ENCODE measurements at regions not wholly inside any gene's neighbourhood (a gene's known extent, or its start where the extent isn't known, plus 50 kb on each side); places are given as distances from the start of the nearest gene placed in this dataset.
A peak's percentile ranks its signal among the peaks of the same experiment; 100 is the strongest.

GRCh38 chr12:39043424-39043822 lies 138.0 kb upstream of the CPNE8 start:
- DNase-seq, result no peak

DNA sequence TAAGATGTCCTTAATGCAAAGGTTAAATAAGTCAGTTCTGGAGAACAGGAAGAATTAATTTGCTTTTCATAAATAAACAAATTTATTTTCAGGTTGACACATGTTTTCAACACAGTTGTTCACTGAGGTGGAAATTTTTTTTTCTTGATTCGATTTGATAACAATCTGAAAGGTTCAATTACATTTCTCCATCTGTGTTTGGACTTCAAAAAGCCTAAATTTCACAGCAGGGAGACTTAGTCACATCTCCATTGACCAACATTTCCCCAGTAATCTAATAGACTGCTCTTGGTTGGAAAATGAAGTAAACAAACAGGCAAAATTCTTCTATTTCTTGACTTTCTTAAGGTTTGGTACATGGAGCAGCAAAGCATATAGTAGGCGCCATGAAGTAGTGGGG lies 134.9 kb upstream of the CPNE8 start:
- no peak for DNase-seq

DNA sequence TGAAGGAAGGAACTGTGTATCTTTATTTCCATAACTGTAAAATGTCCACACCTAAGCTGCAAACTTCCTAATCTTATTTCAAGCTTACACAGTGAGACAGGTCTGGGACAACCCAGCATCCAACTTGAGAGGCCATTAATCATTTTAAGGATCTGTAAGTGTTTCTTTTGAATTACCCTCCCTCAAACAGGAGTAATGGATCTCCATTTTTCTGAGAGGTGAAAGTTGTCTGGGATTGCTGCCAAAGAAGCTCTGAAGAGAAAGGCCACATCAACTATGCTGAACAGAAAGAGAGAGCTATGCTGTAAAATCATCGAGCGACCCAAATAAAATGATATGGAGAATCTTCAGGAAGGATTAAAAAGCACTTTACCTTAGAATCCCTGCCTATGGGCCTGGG lies 131.7 kb upstream of the CPNE8 start:
- no peak for DNase-seq

- DNase-seq, result no peak
Measured at GRCh38 chr12:39036105-39036504, 130.7 kb upstream of the CPNE8 start.

GRCh38 chr12:39033782-39034181 lies 128.4 kb upstream of the CPNE8 start:
- DNase-seq, result peak; percentile 2

DNA sequence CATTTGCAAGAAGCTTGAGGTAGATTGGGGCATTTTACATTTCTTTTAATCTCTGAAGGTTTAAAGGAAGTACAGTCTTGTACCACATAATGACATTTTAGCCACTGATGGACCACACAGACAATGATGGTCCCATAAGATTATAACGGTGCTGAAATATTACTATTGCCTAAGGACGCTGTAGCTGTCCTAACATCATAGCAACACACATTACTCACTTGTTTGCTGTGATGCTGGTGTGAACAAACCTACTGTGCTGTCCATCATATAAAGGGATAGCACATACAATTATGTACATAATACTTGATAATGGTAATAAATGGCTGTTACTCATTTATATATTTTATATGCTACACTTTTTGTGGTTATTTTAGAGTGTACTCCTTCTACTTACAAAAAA lies 127.1 kb upstream of the CPNE8 start:
- DNase-seq, result no peak

DNA sequence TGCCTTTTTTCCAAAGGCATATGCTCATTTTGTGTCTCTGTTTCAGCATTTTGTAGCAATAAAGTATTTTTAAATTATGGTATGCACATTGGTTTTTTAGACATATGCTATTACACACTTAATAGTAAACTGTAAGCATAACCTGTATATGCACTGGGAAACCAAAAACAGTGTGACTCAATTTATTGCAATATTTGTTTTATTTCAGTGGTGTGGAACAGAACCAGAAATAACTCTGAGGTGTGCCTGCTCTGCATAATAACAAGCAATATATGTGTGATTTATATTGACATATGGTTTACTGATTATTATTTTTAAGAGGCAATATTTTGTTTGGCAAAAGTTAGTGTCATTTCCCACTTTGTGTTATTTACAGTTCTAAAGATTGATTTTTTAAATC lies 126.6 kb upstream of the CPNE8 start:
- DNase-seq, result no peak

GRCh38 chr12:39028382-39028781 lies 123.0 kb upstream of the CPNE8 start:
- no peak for DNase-seq

- no peak for DNase-seq
Measured at GRCh38 chr12:39012870-39013269, 107.5 kb upstream of the CPNE8 start.

- no peak for DNase-seq
Measured at GRCh38 chr12:39011166-39011565, 105.8 kb upstream of the CPNE8 start.

DNA sequence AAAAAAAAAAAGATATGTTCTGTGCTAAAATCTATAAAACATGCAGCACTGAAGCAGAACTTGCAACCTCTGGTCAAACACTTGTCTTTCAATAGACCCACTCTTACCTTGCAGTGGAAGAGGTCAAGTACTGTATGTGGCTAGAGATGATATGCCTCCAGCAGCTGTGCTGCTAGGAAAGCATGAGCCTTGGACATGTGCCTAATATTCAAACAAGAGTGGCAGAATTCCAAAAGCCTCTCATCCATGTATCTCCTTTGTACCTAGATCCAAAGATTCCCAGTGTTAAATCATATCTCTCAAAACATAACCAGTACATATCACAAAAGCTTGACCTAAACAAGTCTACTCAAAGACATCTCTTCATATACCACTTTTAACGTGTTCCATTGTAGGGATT lies 105.0 kb upstream of the CPNE8 start:
- no peak for DNase-seq

- no peak for DNase-seq
Measured at GRCh38 chr12:39007619-39008018, 102.2 kb upstream of the CPNE8 start.

- DNase-seq, result no peak
Measured at GRCh38 chr12:39006286-39006685, 100.9 kb upstream of the CPNE8 start.

DNA sequence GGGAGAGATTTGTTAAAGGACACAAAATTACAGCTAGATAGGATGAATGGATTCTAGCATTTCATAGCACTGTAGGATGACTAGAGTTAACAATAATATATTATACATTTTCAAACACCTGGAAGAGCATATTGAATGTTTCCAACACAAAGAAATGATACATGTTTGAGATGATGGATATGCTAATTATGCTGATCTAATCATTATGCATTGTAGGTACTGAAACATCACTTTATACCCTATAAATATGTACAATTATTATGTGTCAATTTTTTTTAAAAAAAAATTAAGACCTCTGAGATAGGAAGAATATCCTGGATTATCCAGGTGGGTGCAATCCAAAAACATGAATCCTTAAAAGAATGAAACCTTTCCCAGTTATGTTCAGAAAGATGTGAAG lies 100.3 kb upstream of the CPNE8 start:
- no peak for DNase-seq

DNA sequence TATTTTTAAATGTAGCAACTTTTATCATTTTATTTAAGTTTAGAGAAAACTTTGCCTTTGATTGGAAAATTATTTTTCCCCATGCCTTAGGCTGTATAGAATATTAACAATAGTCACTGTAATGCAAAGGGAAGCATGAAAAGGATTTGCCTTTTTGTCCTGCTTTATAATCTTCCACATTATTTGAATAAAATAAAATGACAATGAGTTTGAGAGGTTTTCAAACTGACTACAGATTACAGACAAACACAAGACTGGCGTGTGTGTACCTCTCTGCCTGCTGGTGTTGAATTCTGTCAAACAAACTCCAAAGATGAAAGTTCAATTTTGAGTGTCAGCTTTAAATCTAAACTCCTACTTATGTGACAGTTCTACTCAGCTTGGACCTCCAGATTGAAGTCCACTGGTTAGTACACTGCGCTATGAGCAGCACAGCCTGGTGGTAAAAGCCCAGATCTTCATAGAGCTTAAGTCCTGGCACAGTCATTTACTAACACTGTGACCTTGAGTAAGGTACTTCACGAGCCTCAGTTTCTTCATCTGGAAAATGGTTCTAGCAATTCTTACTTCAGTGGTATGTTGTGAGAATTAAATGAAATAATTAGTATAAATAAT lies 98.3 kb upstream of the CPNE8 start:
- no peak for DNase-seq

- DNase-seq, result no peak
Measured at GRCh38 chr12:39000370-39000769, 95.0 kb upstream of the CPNE8 start.

DNA sequence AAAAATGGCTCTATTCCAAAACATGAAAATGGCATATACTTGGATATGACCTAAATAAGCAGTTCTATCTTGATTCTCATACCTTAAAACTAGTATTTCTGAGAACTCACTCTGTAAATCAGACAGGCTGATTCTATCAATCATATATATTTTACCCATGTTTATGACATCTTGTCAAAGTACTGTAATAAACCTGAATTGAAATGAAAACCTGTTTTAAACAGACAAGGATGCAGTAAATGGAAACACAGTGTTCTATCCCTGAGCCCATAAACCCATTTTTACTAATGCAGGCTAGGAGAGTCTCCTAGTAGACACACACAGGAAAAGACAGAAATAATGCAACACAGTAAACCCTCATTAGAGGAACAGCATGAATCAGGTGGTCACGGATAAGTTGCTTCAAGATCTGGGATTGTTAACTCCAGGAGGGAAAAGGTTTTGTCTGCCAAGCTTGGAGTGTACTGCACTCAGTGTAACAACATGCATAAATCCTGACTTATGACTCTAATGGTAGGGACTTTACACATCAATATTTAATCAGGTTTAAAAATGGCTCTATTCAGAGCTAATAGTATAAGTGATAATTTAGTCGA lies 93.6 kb upstream of the CPNE8 start:
- no peak for DNase-seq

- no peak for DNase-seq
Measured at GRCh38 chr12:38995249-38995648, 89.9 kb upstream of the CPNE8 start.

DNA sequence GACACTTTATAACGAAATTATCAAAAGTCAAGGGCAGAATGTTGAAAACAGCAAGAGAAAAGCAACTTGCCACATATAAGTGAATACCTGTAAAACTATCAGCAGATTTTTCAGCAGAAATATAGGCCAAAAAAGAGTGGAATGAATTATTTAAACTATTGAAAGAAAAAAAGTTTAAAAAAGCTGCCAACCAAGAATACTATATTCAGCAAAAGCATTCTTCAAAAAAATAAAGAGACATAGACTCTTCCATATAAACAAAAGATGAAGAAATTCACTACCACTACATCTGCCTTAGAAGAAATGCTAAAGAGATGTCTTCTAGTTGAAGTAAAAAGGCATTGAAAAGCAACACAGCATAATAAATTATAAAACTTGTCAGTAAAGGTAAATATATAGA lies 80.6 kb upstream of the CPNE8 start:
- DNase-seq, result no peak

- DNase-seq, result no peak
Measured at GRCh38 chr12:38984388-38984787, 79.0 kb upstream of the CPNE8 start.

DNA sequence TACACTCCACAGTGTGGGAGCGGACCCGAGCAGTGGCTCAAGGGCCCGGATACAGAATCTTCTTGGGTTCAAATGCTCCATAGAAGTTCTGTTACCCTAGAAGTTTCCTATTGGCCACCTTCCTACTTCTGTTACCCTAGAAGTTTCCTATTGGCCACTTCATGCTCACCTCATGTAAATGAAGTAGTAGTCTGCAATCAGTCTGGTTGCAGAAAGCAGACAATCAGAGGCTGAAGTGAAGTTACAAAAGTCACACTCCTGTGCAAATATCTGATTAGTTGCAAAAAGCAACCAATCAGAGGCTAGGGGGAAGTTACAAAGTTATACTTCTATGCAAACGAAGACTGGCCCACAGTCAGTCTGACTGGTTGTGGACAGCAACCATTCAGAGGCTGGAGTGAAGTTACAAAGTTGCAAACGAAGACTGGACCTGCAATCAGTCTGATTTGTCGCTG lies 77.8 kb upstream of the CPNE8 start:
- DNase-seq, result no peak

- no peak for DNase-seq
Measured at GRCh38 chr12:38977132-38977531, 71.7 kb upstream of the CPNE8 start.

DNA sequence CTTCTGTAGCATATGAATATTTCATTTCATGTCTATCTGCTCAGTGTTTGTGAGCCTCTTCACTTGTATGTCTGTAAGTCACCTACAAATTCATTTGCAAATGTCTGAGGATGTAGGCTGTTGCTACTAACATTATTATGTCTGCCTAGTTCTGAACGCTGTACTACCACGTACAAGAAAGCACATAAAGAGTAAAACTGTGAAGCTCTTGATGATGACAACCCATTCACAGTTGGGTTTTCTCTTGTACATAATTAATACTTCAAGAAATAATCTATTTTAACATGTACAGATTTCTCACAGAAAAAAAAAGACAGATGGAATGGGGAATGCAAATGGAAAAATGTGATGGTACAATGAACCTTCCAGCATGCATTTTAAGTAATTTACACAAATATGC lies 64.3 kb upstream of the CPNE8 start:
- DNase-seq, result no peak

DNA sequence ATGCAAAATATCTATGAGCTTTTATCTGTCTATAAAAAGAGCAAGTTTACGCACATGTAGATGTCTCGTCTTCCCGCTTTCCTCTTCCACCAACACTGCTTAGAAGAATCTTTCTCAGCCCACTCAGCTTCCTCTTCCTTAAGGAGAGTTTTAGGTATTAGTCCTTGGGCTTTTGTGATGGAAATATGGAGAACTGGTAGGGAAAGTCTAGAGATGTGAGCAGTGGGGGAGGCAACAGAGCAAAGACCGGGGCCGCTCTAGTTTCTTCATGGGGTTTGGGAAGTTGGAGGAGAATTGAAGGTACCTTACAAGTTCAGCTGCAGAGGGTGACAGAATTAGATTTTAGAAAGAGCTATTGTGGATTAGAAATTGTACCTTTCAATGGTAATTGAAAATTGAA lies 56.3 kb upstream of the CPNE8 start:
- DNase-seq, result no peak

GRCh38 chr12:38961012-38961411 lies 55.6 kb upstream of the CPNE8 start:
- no peak for DNase-seq
